ENCODE measurements at regions not wholly inside any gene's neighbourhood (a gene's known extent, or its start where the extent isn't known, plus 50 kb on each side); places are given as distances from the start of the nearest gene placed in this dataset.

DNA sequence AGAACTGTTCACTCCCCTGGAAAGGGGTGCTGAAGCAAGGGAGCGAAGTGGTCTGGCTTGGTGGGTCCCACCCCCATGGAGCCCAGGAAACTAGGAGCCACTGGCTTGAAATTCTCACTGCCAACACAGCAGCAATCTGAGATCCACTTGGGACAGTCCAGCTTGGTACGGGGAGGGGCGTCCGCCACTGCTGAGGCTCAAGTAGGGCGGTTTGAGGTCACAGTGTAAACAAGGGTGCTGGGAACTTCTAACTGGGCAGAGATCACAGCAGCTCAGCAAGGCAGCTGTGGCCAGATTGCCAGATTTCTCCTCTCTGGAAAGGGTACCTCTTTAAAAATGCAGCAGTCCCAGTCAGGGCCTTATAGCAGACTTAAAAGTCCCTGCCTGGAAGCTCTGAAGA, 53.9 kb upstream of the GALNTL6 start:
- Mint-ChIP-seq H3K9me3 (peaks cover 7% of the 10 kb centered on the region), H3K36me3 (ENCODE audit: low read depth) (no peaks in the 10 kb centered on the region), H3K27me3 (ENCODE audit: insufficient read depth) (no peaks in the 10 kb centered on the region), H3K27ac (no peak overlapping the region), H3K4me1 (ENCODE audit: low read depth) (no peaks in the 10 kb centered on the region), H3K4me3 (no peak overlapping the region)
- DNase-seq (ENCODE audit: low spot score) = no peak
- intact Hi-C loops (cut with micrococcal nuclease) = no loop called here

DNA sequence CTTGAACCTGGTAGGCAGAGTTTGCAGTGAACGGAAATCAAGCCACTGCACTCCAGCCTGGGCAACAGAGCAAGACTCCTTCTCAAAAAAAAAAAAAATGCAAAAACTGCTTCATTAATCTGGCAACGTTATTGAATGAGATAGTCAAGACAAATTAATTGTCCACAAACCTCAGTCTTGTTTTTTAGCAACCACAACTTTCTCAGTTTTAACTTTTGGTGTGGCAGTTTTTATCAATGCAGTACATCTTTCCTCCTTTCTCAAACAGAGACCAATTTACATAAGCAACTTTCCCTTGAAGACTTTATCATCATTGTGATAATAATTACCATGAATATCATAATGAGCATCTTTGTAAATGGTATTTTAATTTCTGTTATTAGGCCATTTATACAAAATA, 61.7 kb upstream of the GALNTL6 start:
- Mint-ChIP-seq H3K27ac (no peak overlapping the region), H3K4me3 (no peak overlapping the region), H3K9me3 (peaks cover 3% of the 10 kb centered on the region), H3K27me3 (ENCODE audit: insufficient read depth) (no peaks in the 10 kb centered on the region), H3K36me3 (ENCODE audit: low read depth) (no peaks in the 10 kb centered on the region), H3K4me1 (ENCODE audit: low read depth) (no peaks in the 10 kb centered on the region)
- intact Hi-C loops (cut with micrococcal nuclease) = no loop called here
- DNase-seq (ENCODE audit: low spot score) = no peak

DNA sequence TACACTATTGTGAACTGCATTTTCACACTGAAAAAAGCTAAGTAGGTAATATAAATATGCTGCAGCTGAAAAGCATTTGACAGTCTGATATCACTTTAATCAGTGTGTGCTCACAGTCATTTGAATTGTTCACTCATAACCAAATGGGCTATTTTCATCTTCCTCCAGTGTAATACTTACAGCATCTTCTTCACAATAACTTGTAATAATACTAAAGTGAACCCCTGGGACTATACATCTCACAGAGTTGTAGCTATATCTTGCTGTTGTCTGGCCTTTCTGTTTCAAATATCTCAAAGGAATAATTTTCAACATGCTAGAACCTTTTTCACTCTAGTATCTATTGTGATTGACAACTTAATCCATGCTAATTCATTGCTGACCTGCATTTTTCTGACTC, 66.8 kb upstream of the GALNTL6 start:
- Mint-ChIP-seq H3K4me1 (ENCODE audit: low read depth) (no peaks in the 10 kb centered on the region), H3K27ac (no peak overlapping the region), H3K36me3 (ENCODE audit: low read depth) (no peaks in the 10 kb centered on the region), H3K27me3 (ENCODE audit: insufficient read depth) (no peaks in the 10 kb centered on the region), H3K4me3 (no peak overlapping the region), H3K9me3 (no peaks in the 10 kb centered on the region)
- no peak for DNase-seq (ENCODE audit: low spot score)
- intact Hi-C loops (cut with micrococcal nuclease) = no loop called here

DNA sequence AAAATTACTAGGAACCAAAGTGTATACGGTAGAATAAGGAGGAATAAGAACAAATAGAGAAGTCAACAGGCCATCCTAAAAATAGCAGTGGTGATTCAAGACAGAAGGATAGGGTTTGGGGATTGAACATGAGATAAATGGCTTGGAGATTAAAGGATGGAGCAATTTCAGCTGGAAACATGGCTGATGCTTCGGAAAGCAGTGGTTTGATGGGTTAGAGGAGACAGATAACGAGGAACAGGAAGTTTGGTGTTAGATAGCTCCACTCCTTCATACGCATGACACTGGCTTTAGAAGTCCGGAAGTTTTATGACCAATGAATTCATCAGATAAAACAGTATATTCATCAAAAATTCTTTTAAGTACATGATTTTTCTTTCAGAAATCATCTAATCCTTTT, 70.8 kb upstream of the GALNTL6 start:
- H3K27me3 Mint-ChIP-seq (ENCODE audit: insufficient read depth) = no peaks in the 10 kb centered on the region
- no peak overlapping the region for H3K27ac Mint-ChIP-seq
- intact Hi-C loops (cut with micrococcal nuclease) = no loop called here
- DNase-seq (ENCODE audit: low spot score) = no peak
- no peak overlapping the region for H3K4me3 Mint-ChIP-seq
- H3K9me3 Mint-ChIP-seq = no peaks in the 10 kb centered on the region
- no peaks in the 10 kb centered on the region for H3K36me3 Mint-ChIP-seq (ENCODE audit: low read depth)
- no peaks in the 10 kb centered on the region for H3K4me1 Mint-ChIP-seq (ENCODE audit: low read depth)

DNA sequence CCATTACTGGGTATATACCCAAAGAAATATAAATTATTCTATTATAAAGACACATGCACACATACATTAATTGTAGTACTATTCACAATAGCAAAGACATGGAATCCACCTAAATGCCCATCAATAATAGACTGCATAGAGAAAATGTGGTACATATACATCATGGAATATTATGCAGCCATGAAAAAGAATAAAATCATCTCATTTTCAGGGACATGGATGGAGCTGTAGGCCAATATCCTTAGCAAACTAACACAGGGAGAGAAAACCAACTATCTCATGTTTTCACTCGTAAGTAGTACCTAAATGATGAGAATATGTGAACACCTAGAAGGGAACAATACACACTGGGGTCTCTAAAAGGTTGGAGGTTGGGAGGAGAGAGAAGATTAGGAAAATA, 86.0 kb upstream of the GALNTL6 start:
- no peaks in the 10 kb centered on the region for H3K27me3 Mint-ChIP-seq (ENCODE audit: insufficient read depth)
- H3K36me3 Mint-ChIP-seq (ENCODE audit: low read depth) = no peaks in the 10 kb centered on the region
- H3K27ac Mint-ChIP-seq = no peak overlapping the region
- H3K4me1 Mint-ChIP-seq (ENCODE audit: low read depth) = no peaks in the 10 kb centered on the region
- DNase-seq (ENCODE audit: low spot score) = no peak
- intact Hi-C loops (cut with micrococcal nuclease) = no loop called here
- peaks cover 18% of the 10 kb centered on the region for H3K9me3 Mint-ChIP-seq
- H3K4me3 Mint-ChIP-seq = no peak overlapping the region

DNA sequence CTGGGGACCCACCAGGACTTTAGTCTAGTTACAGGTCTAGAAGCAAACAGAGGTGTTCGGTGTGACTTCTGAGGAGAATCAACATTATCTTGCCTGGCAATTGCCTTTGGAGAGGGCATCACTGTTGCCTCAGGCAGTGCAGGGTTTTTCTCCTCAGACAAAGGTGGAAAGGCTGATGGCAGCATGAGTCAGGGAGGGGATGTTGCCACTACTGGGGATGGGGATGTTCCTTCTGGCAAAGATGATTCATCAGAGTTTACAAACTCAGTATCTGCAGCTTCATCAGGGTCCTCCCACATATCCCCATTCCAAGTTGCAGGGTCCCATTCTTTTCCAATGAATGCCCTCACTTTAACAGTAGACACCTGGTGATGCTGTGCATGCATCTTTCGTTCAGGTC, 91.3 kb upstream of the GALNTL6 start:
- no peak overlapping the region for H3K27ac Mint-ChIP-seq
- H3K27me3 Mint-ChIP-seq (ENCODE audit: insufficient read depth) = no peaks in the 10 kb centered on the region
- DNase-seq (ENCODE audit: low spot score) = no peak
- H3K9me3 Mint-ChIP-seq = peaks cover 15% of the 10 kb centered on the region
- no peak overlapping the region for H3K4me3 Mint-ChIP-seq
- intact Hi-C loops (cut with micrococcal nuclease) = no loop called here
- H3K4me1 Mint-ChIP-seq (ENCODE audit: low read depth) = no peaks in the 10 kb centered on the region
- H3K36me3 Mint-ChIP-seq (ENCODE audit: low read depth) = no peaks in the 10 kb centered on the region

DNA sequence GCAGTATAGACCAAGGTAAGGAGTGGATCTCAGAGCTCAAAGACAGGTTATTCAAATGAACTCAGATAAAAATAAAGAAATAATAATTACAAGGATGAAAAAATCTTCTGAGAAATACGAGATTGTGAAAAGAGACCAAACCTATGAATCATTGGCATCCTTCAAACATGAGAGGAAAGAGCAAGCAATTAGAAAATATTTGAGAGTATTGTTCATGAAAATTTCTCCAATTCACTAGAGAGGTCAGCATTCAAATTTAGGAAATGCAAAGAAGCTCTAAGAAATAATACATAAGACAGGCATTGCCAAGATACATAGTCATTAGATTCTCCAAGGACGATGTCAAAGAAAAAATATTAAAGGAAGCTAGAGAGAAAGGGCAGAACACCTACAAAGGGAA, 93.5 kb upstream of the GALNTL6 start:
- Mint-ChIP-seq H3K27me3 (ENCODE audit: insufficient read depth) (no peaks in the 10 kb centered on the region), H3K4me3 (no peak overlapping the region), H3K27ac (no peak overlapping the region), H3K4me1 (ENCODE audit: low read depth) (no peaks in the 10 kb centered on the region), H3K9me3 (peaks cover 11% of the 10 kb centered on the region), H3K36me3 (ENCODE audit: low read depth) (no peaks in the 10 kb centered on the region)
- intact Hi-C loops (cut with micrococcal nuclease) = no loop called here
- no peak for DNase-seq (ENCODE audit: low spot score)

DNA sequence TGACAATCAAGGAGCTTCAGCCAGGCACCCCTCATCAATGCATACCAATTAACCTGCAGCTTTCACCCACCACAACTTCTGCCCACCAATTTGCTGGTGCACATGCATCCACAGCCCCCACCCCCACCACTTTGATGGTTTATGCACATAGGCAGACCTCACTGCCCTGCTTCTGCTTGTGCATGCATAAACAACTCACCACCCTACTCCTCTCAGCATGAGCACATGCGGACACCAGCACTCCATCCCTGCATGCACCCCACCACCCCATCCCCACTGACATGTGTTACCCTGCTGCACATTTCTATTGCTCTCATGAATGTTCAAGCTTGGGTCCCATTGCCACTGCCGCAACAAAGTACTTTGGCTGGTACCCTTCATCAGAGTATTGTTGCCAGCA, 94.5 kb upstream of the GALNTL6 start:
- Mint-ChIP-seq H3K36me3 (ENCODE audit: low read depth) (no peaks in the 10 kb centered on the region), H3K27ac (no peak overlapping the region), H3K27me3 (ENCODE audit: insufficient read depth) (no peaks in the 10 kb centered on the region), H3K9me3 (peaks cover 8% of the 10 kb centered on the region), H3K4me1 (ENCODE audit: low read depth) (no peaks in the 10 kb centered on the region), H3K4me3 (no peak overlapping the region)
- DNase-seq (ENCODE audit: low spot score) = no peak
- intact Hi-C loops (cut with micrococcal nuclease) = no loop called here

DNA sequence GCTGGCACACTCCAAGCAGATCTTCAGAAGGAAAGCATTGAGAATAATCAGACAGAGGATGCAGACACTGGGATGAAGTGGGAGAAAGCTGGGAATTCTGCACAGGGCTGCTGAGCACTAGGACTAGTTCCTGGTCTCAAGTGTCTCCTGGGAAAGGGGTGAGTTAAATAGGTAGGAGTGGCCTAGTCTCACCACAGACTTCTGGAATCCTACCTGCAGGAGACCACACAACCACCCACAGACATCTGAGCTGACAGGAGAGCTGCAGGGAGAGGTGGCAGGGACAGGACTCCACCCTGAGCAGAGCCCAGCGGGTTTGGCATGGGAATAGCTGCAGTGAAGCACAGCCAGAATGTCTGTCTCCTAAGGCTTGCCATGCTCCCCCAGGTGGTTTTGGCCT, 95.1 kb upstream of the GALNTL6 start:
- DNase-seq (ENCODE audit: low spot score) = no peak
- H3K36me3 Mint-ChIP-seq (ENCODE audit: low read depth) = no peaks in the 10 kb centered on the region
- intact Hi-C loops (cut with micrococcal nuclease) = no loop called here
- peaks cover 4% of the 10 kb centered on the region for H3K9me3 Mint-ChIP-seq
- H3K4me3 Mint-ChIP-seq = no peak overlapping the region
- no peaks in the 10 kb centered on the region for H3K27me3 Mint-ChIP-seq (ENCODE audit: insufficient read depth)
- no peaks in the 10 kb centered on the region for H3K4me1 Mint-ChIP-seq (ENCODE audit: low read depth)
- no peak overlapping the region for H3K27ac Mint-ChIP-seq

DNA sequence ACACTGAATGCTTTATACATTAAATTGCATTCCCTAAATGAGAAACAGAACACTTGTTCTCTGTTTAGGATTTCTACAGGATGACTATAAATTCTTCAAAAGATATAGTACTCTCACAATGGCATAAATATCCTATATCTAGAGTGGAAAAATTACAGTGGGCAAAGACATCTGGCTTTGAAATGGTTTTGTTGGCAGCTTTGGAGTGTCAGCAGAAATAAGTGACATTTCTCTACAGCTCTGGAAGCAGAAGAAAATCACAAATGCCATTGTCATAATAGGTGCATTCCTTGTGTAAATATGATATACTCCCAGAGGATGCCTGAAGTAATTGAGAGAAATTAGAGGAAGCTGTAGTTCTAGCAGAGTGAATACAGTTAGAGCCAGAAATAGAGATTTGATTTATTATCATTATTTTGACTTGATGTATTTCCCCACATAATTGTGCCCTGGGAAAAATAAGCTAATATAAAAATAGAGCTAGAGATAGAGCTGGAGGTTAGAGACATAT, 95.9 kb upstream of the GALNTL6 start:
- Mint-ChIP-seq H3K4me1 (ENCODE audit: low read depth) (no peaks in the 10 kb centered on the region), H3K36me3 (ENCODE audit: low read depth) (no peaks in the 10 kb centered on the region), H3K4me3 (no peak overlapping the region), H3K9me3 (peaks cover 4% of the 10 kb centered on the region), H3K27ac (no peak overlapping the region), H3K27me3 (ENCODE audit: insufficient read depth) (no peaks in the 10 kb centered on the region)
- intact Hi-C loops (cut with micrococcal nuclease) = no loop called here
- no peak for DNase-seq (ENCODE audit: low spot score)

DNA sequence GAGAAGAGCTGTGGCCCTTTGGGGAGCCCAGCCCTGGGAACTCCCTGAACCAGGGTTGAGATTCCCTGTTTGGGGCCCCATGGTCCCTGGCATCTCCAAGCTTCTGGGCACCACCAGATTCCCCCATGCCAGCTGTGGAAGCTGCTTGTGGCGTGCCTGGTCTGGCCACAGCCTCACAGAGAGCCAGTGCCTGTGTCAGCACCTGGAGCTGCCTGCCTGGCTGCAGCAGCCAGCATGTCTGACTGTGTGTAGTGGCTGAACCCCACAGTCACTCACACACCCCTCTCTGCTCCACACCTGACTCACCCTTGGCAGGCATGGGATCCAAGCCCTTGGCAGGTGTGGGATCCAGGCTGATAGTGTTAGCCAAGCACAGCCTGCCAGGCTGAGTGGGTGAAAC, 97.2 kb upstream of the GALNTL6 start:
- Mint-ChIP-seq H3K9me3 (peaks cover 4% of the 10 kb centered on the region), H3K27me3 (ENCODE audit: insufficient read depth) (no peaks in the 10 kb centered on the region), H3K27ac (no peak overlapping the region), H3K36me3 (ENCODE audit: low read depth) (no peaks in the 10 kb centered on the region), H3K4me1 (ENCODE audit: low read depth) (no peaks in the 10 kb centered on the region), H3K4me3 (no peak overlapping the region)
- intact Hi-C loops (cut with micrococcal nuclease) = no loop called here
- no peak for DNase-seq (ENCODE audit: low spot score)

DNA sequence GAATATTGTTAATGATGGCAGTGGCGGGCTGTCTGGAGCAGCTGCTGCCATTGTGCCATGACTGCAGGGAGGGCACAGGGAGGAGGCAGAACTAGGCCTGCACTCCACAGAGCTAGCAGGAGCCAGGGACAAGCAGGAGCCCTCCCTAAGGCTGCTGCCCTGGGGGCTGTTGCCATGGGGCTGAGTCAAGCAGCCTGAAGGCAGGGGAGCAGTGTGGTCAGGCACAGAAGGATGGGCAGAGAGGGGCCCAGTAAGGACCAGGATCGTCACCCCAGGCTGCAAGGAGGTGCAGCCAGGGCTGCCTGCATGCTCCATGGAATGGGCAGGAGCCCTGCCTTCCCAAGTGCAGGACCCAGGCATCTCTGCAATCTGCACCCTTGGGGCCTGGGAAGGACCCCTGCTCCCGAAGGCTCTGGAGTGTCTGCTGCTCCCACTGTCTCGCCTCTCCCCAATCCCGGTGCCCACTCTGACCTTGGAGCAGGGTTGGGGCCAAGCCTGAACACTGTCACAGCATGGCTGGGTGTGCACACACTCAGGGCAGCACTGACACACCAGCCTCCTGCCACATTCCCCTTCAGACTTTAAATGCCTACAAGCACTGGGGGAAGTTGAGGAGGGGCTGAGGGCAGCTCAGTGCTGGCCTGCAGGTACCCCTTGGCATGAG, 98.3 kb upstream of the GALNTL6 start:
- DNase-seq (ENCODE audit: low spot score) = no peak
- H3K27me3 Mint-ChIP-seq (ENCODE audit: insufficient read depth) = no peaks in the 10 kb centered on the region
- no peak overlapping the region for H3K4me3 Mint-ChIP-seq
- H3K9me3 Mint-ChIP-seq = peaks cover 2% of the 10 kb centered on the region
- H3K36me3 Mint-ChIP-seq (ENCODE audit: low read depth) = no peaks in the 10 kb centered on the region
- no peaks in the 10 kb centered on the region for H3K4me1 Mint-ChIP-seq (ENCODE audit: low read depth)
- H3K27ac Mint-ChIP-seq = no peak overlapping the region
- intact Hi-C loops (cut with micrococcal nuclease) = no loop called here

DNA sequence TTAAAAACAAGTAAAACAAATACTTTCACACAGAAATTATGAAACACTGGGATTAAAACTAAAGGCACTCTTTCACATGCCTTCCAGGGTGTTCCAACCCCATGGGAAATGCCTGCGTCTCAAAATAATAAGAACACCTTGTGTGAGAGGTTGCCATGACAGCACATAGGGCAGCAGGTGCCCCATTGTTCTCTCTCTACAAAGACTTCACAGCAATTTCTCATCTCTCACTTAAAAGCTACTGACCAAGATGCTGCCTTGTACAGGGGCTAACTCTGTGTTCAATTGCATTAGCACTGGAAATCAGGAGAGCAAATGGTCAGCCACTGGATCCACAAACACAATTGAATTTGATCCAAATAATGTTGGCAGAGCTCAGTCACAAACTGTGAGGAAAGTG, 102.5 kb upstream of the GALNTL6 start:
- DNase-seq (ENCODE audit: low spot score) = no peak
- H3K4me1 Mint-ChIP-seq (ENCODE audit: low read depth) = no peaks in the 10 kb centered on the region
- intact Hi-C loops (cut with micrococcal nuclease) = no loop called here
- H3K27ac Mint-ChIP-seq = no peak overlapping the region
- H3K27me3 Mint-ChIP-seq (ENCODE audit: insufficient read depth) = no peaks in the 10 kb centered on the region
- H3K9me3 Mint-ChIP-seq = no peaks in the 10 kb centered on the region
- no peaks in the 10 kb centered on the region for H3K36me3 Mint-ChIP-seq (ENCODE audit: low read depth)
- no peak overlapping the region for H3K4me3 Mint-ChIP-seq

DNA sequence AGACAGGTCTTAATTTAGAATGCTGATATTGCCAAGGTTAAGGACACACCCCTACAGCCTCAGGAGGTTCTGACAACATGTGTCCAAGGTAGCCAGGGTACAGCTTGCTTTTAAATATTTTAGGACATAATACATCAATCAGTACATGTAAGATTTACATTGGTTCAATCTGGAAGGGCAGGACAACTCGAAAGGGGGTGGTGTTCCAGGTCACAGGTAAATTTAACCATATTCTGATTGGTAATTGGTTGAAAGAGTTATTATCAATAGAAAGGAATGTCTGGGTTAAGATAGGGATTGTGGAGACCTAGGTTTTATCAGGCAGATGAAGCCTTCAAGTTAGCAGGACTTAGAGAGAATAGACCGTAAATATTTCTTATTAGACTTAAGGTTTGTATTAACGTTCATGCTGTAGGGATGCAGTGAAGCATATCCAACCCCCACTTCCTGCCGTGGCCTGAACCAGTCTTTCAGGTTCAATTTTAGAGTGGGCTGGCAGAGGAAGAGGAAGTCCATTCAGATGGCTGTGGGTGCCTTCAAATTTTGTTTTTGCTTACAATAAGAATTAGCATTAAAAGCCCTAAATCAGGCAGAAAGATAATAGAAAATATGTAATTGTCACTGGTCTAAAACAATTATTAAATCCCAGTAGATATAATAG, 136.5 kb upstream of the GALNTL6 start:
- DNase-seq (ENCODE audit: low spot score) = no peak
- H3K27me3 Mint-ChIP-seq (ENCODE audit: insufficient read depth) = no peaks in the 10 kb centered on the region
- no peaks in the 10 kb centered on the region for H3K9me3 Mint-ChIP-seq
- no peak overlapping the region for H3K4me3 Mint-ChIP-seq
- intact Hi-C loops (cut with micrococcal nuclease) = no loop called here
- no peaks in the 10 kb centered on the region for H3K4me1 Mint-ChIP-seq (ENCODE audit: low read depth)
- no peak overlapping the region for H3K27ac Mint-ChIP-seq
- no peaks in the 10 kb centered on the region for H3K36me3 Mint-ChIP-seq (ENCODE audit: low read depth)

Measured in activated T-helper 1 cell treated with anti-CD3 and anti-CD28 coated beads, Interleukin-12 subunit alpha, Interleukin-12 subunit beta, Interleukin-2, Interleukin-4 antibody, amounts not matched to agents 30 ng/mL and 10 ng/mL and 1 ng/mL, durations not matched to agents 14 hours and 24 hours and 36 hours (primary cell).